ENCODE measurements at regions not wholly inside any gene's neighbourhood (a gene's known extent, or its start where the extent isn't known, plus 50 kb on each side); places are given as distances from the start of the nearest gene placed in this dataset.

DNA sequence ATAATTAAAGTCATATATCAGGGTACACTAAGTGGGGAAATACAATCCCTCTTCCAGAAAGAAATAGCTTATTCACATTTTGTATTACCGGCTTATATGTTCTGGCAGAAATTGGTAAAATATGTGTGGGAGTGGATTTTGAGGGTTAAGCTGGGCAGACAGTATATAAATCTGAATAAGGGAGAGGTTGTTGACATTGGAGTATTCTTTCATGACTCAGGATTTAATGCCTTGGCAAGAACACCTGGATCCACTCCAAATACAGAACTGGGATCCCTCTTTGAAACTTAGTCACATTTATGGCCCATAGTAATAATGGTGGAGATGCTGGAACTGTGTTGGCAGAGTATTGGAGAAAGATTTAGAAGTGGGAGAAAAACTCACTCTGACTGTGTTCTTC, 54.3 kb upstream of the TET2 start:
- ATAC-seq (ENCODE audit: insufficient read depth, low read depth) (no peak), DNase-seq (no peak)
- H3K36me3 ChIP-seq (ENCODE audit: insufficient read depth, low read length): no peaks in the 10 kb centered on the region
- no peak overlapping the region for H3K4me3 ChIP-seq (ENCODE audit: low read depth in 1 of 2, low read length in 2 of 2)
- H3K27ac ChIP-seq (ENCODE audit: low read length): no peak overlapping the region
- no peaks in the 10 kb centered on the region for H4K20me1 ChIP-seq (ENCODE audit: insufficient read depth, low read length)
- H3K9ac ChIP-seq (ENCODE audit: low read depth, low read length): no peak overlapping the region
- H3K4me2 ChIP-seq (ENCODE audit: insufficient read depth, low read length): no peak overlapping the region
- H3K79me2 ChIP-seq (ENCODE audit: insufficient read depth, low read length): no peaks in the 10 kb centered on the region
- H3K27me3 ChIP-seq (ENCODE audit: insufficient read depth, low read length, poor library complexity): no peaks in the 10 kb centered on the region
- no peak overlapping the region for H2AFZ ChIP-seq (ENCODE audit: low read depth, low read length)
- no peaks in the 10 kb centered on the region for H3K4me1 ChIP-seq (ENCODE audit: insufficient read depth, low read length)
- TF ChIP-seq EZH2 (IDR thresholded peaks at IDR 0.05; ENCODE audit: borderline replicate concordance, low read depth, low read length, severe bottlenecking): no peak
- TF ChIP-seq, protein P1, sequence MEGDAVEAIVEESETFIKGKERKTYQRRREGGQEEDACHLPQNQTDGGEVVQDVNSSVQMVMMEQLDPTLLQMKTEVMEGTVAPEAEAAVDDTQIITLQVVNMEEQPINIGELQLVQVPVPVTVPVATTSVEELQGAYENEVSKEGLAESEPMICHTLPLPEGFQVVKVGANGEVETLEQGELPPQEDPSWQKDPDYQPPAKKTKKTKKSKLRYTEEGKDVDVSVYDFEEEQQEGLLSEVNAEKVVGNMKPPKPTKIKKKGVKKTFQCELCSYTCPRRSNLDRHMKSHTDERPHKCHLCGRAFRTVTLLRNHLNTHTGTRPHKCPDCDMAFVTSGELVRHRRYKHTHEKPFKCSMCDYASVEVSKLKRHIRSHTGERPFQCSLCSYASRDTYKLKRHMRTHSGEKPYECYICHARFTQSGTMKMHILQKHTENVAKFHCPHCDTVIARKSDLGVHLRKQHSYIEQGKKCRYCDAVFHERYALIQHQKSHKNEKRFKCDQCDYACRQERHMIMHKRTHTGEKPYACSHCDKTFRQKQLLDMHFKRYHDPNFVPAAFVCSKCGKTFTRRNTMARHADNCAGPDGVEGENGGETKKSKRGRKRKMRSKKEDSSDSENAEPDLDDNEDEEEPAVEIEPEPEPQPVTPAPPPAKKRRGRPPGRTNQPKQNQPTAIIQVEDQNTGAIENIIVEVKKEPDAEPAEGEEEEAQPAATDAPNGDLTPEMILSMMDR (IDR thresholded peaks at IDR 0.05; ENCODE audit: borderline replicate concordance, extremely low read depth, low read length, poor library complexity, severe bottlenecking): no peak
- no peaks in the 10 kb centered on the region for H3K9me3 ChIP-seq (ENCODE audit: insufficient read depth, low read length, severe bottlenecking)

DNA sequence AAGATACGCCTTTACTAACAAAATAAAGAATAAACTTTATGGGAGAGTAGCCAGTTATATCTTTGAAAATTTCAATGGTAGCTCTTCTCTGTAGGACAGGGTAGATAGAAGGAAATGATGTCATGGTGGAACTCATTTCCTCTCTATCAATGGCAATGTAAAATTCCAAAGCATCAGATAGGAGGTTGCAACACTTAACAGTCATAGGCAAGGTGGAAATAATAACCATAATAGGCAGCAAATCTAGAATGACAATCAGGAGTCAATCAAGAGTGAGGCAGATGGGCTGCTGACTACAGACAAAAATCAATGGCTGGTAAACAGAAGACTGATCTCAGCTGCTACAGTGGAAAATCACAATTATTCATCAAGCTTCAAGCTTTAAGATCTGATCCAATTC, 53.9 kb upstream of the TET2 start:
- Histone ChIP-seq H2AFZ (ENCODE audit: low read depth, low read length) (no peak overlapping the region), H4K20me1 (ENCODE audit: insufficient read depth, low read length) (no peaks in the 10 kb centered on the region), H3K27ac (ENCODE audit: low read length) (no peak overlapping the region), H3K4me1 (ENCODE audit: insufficient read depth, low read length) (no peaks in the 10 kb centered on the region), H3K4me2 (ENCODE audit: insufficient read depth, low read length) (no peak overlapping the region), H3K36me3 (ENCODE audit: insufficient read depth, low read length) (no peaks in the 10 kb centered on the region), H3K79me2 (ENCODE audit: insufficient read depth, low read length) (no peaks in the 10 kb centered on the region), H3K9me3 (ENCODE audit: insufficient read depth, low read length, severe bottlenecking) (no peaks in the 10 kb centered on the region), H3K4me3 (ENCODE audit: low read depth in 1 of 2, low read length in 2 of 2) (no peak overlapping the region), H3K27me3 (ENCODE audit: insufficient read depth, low read length, poor library complexity) (no peaks in the 10 kb centered on the region), H3K9ac (ENCODE audit: low read depth, low read length) (no peak overlapping the region)
- TF ChIP-seq, protein P1 (IDR thresholded peaks at IDR 0.05; ENCODE audit: borderline replicate concordance, extremely low read depth, low read length, poor library complexity, severe bottlenecking): no peak
- no peak for TF ChIP-seq EZH2 (IDR thresholded peaks at IDR 0.05; ENCODE audit: borderline replicate concordance, low read depth, low read length, severe bottlenecking)
- no peak for DNase-seq
- no peak for ATAC-seq (ENCODE audit: insufficient read depth, low read depth)

DNA sequence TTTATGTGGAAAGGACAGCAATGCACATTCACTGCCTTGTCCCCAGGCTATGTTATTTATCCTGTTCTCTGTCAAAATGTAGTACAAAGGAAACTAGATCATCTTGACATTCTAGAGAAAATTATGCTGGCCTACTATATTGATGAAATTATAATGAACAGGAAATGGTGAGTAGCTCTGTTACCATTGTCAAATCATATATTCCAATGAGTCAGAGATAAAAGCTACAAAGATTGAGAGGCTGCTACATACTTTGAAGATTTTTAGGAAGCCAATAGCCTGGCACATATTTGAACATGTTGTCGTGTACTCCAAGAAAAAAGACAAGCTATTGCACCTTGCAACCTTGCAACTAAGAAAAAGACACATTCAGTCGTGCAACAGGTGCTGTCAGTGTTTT, 52.7 kb upstream of the TET2 start:
- H3K79me2 ChIP-seq (ENCODE audit: insufficient read depth, low read length): no peaks in the 10 kb centered on the region
- no peak overlapping the region for H3K27ac ChIP-seq (ENCODE audit: low read length)
- H3K9me3 ChIP-seq (ENCODE audit: insufficient read depth, low read length, severe bottlenecking): no peaks in the 10 kb centered on the region
- no peaks in the 10 kb centered on the region for H3K36me3 ChIP-seq (ENCODE audit: insufficient read depth, low read length)
- H3K27me3 ChIP-seq (ENCODE audit: insufficient read depth, low read length, poor library complexity): no peaks in the 10 kb centered on the region
- ATAC-seq (ENCODE audit: insufficient read depth, low read depth) (no peak), DNase-seq (no peak)
- no peaks in the 10 kb centered on the region for H3K4me1 ChIP-seq (ENCODE audit: insufficient read depth, low read length)
- TF ChIP-seq, protein P1 (IDR thresholded peaks at IDR 0.05; ENCODE audit: borderline replicate concordance, extremely low read depth, low read length, poor library complexity, severe bottlenecking): no peak
- TF ChIP-seq EZH2 (IDR thresholded peaks at IDR 0.05; ENCODE audit: borderline replicate concordance, low read depth, low read length, severe bottlenecking): no peak
- H3K9ac ChIP-seq (ENCODE audit: low read depth, low read length): no peak overlapping the region
- H2AFZ ChIP-seq (ENCODE audit: low read depth, low read length): no peak overlapping the region
- H3K4me3 ChIP-seq (ENCODE audit: low read depth in 1 of 2, low read length in 2 of 2): no peak overlapping the region
- no peak overlapping the region for H3K4me2 ChIP-seq (ENCODE audit: insufficient read depth, low read length)
- no peaks in the 10 kb centered on the region for H4K20me1 ChIP-seq (ENCODE audit: insufficient read depth, low read length)

Measured in DND-41 (cell line).